Stimulated activated CD4-positive, alpha-beta T cell treated with anti-CD3 and anti-CD28 coated beads, Interleukin-2, amount 100 ng/mL, for 24 hours (primary cell): ENCODE measurements at regions not wholly inside any gene's neighbourhood (a gene's known extent, or its start where the extent isn't known, plus 50 kb on each side); places are given as distances from the start of the nearest gene placed in this dataset.
"Not testable (repeated sequence)": the region's sequence is repeated elsewhere in the genome, so short reads cannot be mapped to it uniquely, and the experiment has no call there.

Experiments
- DNase-seq, 2 donors: peaks; one replicate each; pipeline ENCODE4 v3.0.0-alpha.2; 2020

- not testable (repeated sequence) for DNase-seq
Observed at GRCh38 chr21:9746311-9746710, 775.1 kb upstream of the TPTE start.

GRCh38 chr21:9746831-9747606 is 774.4 kb upstream of the TPTE start:
- DNase-seq = not testable (repeated sequence)

DNA sequence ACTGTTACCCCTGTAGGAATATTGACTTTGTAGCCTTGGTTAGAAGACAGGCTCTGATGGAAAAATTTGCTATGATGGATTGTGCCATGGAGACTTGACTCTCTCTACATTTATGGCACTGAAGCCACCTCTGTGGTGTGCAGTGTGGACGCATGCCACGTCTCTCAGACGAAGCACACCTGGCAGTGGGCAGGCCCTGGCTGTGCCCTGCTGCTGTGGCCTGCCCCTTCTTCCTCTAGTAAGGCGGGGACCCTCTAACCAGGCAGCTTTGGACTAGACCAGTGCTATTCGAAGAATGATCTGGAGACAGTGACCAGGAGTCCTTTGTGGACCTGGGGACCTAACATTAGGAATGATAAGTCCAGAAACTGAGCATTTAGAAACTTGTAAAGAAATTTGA is 773.5 kb upstream of the TPTE start:
- DNase-seq = not testable (repeated sequence)

DNA sequence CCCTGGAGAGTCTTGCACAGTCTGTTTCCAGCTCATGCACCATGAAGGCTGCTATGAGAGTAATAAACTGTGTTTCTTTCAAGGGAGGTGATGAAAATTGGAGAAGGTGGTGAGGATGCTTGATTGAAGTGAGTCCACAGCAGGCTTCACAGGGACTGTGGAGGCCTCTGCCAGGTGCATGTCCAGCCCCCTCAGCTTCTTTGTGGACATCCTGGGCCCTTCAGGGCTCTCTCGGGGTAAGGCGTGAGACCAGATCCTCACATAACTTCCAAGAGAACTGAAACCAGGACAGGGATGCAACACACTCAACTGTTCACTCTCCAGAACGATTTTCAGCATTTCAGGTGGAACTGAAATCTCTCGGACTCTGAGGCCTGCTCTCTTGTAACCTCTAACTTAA is 772.9 kb upstream of the TPTE start:
- not testable (repeated sequence) for DNase-seq

DNA sequence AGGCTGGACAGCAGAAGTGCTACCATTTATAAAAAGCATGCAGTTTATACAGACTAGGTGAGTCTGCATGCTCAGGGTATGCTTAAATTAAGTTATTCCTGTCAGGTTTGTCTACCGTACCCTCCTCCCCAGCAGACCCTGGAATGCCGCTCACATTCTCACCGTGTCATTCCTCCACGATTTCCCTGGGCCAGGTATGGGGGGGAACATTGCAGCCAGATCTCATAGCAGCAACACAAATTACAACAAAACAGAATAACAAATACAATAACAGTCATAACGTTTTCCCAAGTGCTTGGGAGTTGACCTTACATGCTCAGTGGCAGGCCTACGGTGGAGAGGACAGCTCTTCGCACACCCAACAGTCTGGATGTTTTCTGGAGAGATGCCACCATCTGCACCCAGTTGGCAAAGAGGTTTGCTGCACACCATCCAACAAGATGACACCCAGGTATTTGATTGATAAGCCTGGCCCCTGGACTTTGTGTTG is 771.6 kb upstream of the TPTE start:
- not testable (repeated sequence) for DNase-seq

DNA sequence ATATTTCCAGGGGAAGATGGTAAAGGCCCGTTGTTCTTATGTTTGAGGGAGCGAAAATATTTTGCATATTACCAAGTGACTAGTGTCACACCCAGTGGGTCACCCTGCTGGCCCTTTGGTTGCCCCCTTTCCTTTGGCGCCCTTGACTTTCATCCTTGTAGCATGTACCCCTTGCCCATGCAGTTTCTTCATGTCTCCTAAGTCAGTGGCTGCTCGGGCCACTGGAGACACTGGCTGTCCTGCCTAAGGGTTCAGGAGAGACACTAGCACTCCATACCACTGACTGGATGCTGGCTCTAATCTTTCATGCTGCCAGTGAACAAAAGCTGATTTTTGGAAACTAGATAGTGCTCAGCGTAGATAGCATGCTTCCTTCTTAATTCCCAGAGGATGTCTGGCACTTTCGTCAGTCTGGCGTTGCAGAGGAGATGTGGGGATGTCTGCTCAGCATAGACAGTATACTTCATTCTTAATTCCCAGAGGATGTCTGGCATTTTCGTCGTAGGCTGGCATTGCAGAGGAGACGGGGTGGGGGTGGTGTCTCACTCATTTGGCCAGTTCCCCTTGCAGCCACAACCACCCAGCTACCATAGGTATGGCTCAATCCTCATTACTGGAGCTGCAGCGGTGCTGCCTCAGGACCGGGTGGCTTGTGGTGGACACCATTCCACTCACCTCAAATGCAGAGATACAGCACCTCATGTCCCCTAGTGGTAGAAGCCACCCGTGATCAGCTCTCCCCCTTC is 770.9 kb upstream of the TPTE start:
- no peak for DNase-seq

GRCh38 chr21:9751087-9751585 is 770.2 kb upstream of the TPTE start:
- DNase-seq = not testable (repeated sequence)

- not testable (repeated sequence) for DNase-seq
Observed at GRCh38 chr21:9752028-9752427, 769.4 kb upstream of the TPTE start.

- DNase-seq = not testable (repeated sequence)
Observed at GRCh38 chr21:9753441-9753840, 767.9 kb upstream of the TPTE start.

DNA sequence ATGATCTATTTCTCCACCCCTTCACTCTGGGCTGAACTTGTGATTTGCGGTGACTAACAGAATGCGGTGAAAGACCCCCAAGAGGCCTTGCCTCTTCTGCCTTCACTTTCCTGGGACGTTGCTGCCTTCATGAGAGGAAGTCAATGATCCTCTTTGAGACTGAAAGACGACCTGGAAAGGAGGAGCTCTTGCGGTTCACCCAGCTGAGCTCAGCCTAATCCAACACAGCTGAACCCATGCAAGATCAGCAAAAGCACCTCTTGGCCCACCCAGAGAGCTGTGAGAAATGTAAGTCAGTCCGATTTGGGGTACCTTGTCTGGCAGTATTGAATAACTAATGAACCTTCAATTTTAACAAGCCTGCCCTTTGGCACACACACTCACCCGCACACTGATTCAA is 767.4 kb upstream of the TPTE start:
- no peak for DNase-seq

- not testable (repeated sequence) for DNase-seq
Observed at GRCh38 chr21:9754434-9754833, 766.9 kb upstream of the TPTE start.

DNA sequence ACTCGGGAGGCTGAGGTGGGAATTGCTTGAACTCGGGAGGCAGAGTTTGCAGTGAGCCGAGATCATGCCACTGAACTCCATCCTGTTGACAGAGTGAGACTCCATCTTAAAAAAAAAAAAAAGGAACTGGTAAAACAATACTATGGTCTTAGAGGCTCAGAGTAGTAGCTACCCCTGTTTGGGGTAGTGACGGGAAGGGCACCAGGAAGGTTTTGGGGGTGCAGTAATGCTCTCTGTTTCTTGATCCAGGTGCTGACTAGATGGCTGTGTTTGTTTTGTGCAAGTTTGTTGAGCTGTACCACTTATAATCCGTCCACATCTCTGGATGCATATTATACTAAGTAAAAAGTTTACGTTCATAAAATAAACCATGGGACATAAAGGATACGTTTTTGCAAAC is 765.8 kb upstream of the TPTE start:
- no peak for DNase-seq

- no peak for DNase-seq
Observed at GRCh38 chr21:9756677-9757076, 764.7 kb upstream of the TPTE start.

- DNase-seq = not testable (repeated sequence)
Observed at GRCh38 chr21:9757118-9757517, 764.3 kb upstream of the TPTE start.

DNA sequence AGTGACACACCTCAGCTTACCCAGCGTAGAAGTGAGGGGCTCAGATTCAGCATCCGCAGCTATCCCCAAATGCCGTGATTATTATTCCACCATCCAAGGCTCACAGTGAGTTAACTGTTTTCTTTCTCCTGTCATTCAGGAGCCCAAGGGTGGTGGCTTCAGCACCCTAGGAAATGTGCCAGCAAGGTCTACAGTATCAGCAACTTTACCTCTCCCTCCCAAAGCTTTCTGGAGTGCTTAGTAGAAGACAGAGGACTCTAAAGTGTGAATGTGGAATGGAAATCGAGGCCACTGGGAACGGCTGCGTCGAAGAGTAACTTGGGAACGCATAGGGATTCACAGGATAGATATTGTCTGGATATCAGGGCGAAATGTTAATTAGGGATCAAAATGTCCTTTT is 763.8 kb upstream of the TPTE start:
- DNase-seq = not testable (repeated sequence)

DNA sequence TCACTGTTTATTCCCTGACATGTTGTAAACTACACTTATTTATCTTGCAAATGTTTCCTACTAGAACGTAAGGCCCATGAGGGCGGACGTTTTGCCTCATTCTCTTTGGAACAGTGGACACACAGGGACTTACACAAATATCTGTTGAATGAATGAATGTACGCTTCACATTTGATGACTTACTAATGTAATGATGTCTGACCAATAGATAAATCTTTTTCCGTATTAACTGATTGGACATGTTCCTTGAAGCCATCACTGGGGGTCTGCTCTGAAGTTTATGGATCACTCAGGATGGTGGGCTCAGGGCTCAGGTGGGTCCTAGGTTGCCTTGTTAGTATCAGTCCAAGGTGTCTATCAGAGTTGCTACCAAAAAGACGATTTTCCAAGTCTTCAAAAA is 763.2 kb upstream of the TPTE start:
- no peak for DNase-seq

DNA sequence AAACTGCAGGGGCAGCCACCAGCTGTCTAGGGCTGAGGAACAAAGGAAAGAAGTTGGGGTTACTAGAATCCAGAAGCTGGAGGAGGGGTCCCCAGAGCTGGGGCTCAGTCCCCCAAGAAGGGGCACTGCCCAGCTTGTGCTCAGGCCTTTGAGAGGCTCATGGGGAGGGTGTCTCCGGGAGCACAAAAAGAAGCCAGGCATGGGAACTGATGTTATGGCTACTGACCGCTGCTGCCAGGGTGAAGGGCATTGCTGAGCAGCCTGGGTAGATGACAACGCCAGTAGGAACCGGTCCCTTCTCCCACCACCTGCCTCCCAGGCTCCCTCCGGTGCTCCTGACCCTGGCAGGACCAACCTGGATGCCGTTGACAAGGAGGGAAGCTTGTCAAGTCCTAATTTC is 762.5 kb upstream of the TPTE start:
- no peak for DNase-seq

DNA sequence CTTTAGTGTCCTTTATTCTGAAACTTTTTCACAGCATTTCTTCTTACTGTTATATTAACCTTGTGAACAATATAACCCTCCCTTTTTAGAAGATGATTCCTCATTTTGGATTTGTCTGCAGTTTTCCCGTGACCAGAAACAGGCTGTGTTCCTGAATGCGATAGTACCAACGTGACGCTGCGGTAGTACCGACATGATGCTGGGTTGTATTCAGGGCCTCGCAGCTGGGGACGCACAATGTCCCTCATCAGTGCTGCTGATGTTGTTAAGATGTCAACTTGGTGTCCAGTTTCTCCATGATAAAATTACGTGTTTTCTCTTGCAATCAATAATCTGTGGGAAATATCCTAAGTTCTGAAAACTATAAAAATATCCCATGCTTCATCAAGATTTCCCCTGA is 761.4 kb upstream of the TPTE start:
- DNase-seq = no peak

- no peak for DNase-seq
Observed at GRCh38 chr21:9760398-9761074, 760.8 kb upstream of the TPTE start.

GRCh38 chr21:9763306-9763705 is 758.1 kb upstream of the TPTE start:
- DNase-seq = no peak

DNA sequence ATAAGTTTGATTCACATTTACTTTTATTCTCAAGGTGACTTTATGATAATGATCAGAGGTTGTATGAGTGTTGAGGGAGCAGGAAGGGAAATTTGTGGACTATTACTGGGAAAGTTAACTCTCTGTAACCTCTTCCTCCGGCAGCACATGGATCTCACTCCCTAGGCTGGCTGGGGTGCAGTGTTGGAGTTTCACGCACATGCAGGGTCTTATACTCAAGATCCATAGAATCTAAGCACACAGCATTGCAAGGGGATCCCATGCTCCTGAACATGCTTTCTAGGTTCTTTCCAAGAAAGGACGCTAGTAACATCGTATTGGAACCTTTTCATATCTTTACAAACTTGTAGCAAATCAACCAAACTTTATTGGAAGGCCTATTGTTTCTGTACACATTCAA is 757.6 kb upstream of the TPTE start:
- no peak for DNase-seq

DNA sequence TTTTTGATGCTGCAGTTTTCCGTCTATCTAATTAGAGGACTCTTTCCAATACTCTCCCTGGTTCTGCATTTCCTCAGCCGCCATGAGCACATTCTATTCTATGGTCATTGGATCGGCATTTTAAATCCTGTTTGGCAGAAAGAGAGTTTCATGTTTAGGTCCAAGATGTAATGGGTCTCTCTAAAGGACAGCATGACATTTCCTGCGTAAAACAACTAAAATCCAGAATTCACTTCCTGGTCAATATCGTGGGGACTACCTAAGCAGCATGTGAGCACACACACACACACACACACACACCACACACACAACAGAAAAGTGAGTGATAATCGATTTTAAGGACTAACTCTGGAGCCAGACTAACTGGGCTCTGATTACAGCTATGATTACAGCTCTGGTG is 757.1 kb upstream of the TPTE start:
- DNase-seq = not testable (repeated sequence)

- not testable (repeated sequence) for DNase-seq
Observed at GRCh38 chr21:9765538-9765937, 755.8 kb upstream of the TPTE start.
